ENCODE measurements at regions not wholly inside any gene's neighbourhood (a gene's known extent, or its start where the extent isn't known, plus 50 kb on each side); places are given as distances from the start of the nearest gene placed in this dataset.

DNA sequence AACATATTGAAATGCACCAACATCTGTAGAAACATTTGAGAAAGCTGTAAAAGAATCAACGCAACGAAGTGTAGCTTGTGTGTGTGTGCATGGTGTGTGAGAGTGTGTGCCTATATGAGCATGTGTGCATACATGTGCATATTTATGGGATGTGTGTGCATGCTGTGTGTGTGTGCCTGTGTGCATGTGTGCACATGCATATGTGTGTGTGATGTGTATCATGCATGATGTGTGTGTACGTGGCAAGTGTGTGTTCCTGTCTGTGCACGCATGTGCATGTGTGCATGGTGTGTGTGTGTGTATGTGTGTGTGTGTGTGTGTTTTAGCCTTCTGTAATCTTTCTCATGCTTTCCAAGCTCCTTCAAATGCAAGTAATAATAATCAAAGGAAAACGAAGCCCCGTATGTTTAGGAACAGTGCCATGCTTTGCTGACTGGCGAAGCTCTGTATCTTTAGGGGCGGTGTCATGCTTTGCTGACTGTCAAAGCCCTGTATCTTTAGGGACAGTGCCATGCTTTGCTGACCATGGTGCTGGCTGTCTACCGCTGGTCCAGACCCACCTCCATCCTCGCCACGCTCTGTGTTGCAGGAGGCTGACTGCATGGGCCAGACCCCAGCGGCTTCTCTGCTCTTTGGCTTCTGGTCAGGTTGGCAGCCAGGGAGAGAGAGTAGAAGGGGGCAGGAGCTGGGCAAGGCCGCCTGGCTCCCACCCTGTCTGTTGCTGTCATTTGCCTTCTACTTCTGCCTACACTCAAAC is 129.2 kb downstream of the ASB1 start:
- TF ChIP-seq CTCF (tag by site-specific recombination; IDR thresholded peaks at IDR 0.05): no peak
- no peak for TF ChIP-seq ZNF645 (tag by site-specific recombination; IDR thresholded peaks at IDR 0.05)
- no peak for TF ChIP-seq OSR2 (tag by site-specific recombination; IDR thresholded peaks at IDR 0.05)
- no peak for TF ChIP-seq ATF2 (tag by site-specific recombination; IDR thresholded peaks at IDR 0.05; ENCODE audit: low read depth)
- no peak for TF ChIP-seq ZNF776 (tag by site-specific recombination; IDR thresholded peaks at IDR 0.05; ENCODE audit: borderline replicate concordance)
- no peak for TF ChIP-seq GLI4 (tag by site-specific recombination; IDR thresholded peaks at IDR 0.05)
